PC-9 (cell line): ENCODE measurements at regions not wholly inside any gene's neighbourhood (a gene's known extent, or its start where the extent isn't known, plus 50 kb on each side); places are given as distances from the start of the nearest gene placed in this dataset.

Source experiments
- BruUV-seq: library from RNA; stranded (reverse); fragments of 400-500 nt; replicated peaks from 2 replicates; lab custom pipeline; 2021; lab: Mats Ljungman, UMichigan
- CTCF ChIA-PET: fragments of 300-600 bp; sonication (Branson Sonifier 250); formaldehyde crosslinking; loops from one replicate; lab custom pipeline; 2022; ENCODE audit warnings: antibody characterized with exemption; lab: Charles Lee
- POLR2A ChIA-PET: fragments of 300-600 bp; sonication (Branson Sonifier 250); formaldehyde crosslinking; loops from one replicate; lab custom pipeline; 2022; ENCODE audit warnings: antibody characterized with exemption; ENCODE audit not compliant: unreplicated experiment; lab: Charles Lee
- DNase-seq, 2 experiments: peaks; one replicate each; pipeline versions ENCODE4 v3.0.0 to v3.0.0-alpha.2; 2015 to 2022; ENCODE audit warnings: mixed read lengths in 1 of 2
- H2AFZ ChIP-seq: fragments of 200-600 bp; sonication (generic); 2 replicates; pipeline ENCODE4 v1.8.1; 2017; ENCODE audit warnings: antibody characterized with exemption
- H3F3A ChIP-seq: fragments of 200-600 bp; sonication (generic); 2 replicates; pipeline ENCODE4 v1.8.1; 2017; ENCODE audit warnings: antibody characterized with exemption, mild to moderate bottlenecking, low read depth; ENCODE audit not compliant: insufficient read depth
- H3K27ac ChIP-seq: fragments of 200-600 bp; sonication (generic); 2 replicates; pipeline ENCODE4 v1.6.1; 2016; ENCODE audit warnings: mixed run types
- H3K27me3 ChIP-seq: fragments of 200-600 bp; sonication (generic); 2 replicates; pipeline ENCODE4 v1.6.1; 2016; ENCODE audit warnings: low read depth, mixed run types; ENCODE audit not compliant: insufficient read depth
- H3K36me3 ChIP-seq: fragments of 200-600 bp; sonication (generic); 2 replicates; pipeline ENCODE4 v1.6.1; 2016; ENCODE audit warnings: low read depth, mixed run types
- H3K4me1 ChIP-seq: fragments of 200-600 bp; sonication (generic); replicated peaks from 2 replicates; pipeline ENCODE4 v1.6.1; 2016; ENCODE audit warnings: mixed run types; ENCODE audit not compliant: insufficient read depth
- H3K4me2 ChIP-seq: fragments of 200-600 bp; sonication (generic); 2 replicates; pipeline ENCODE4 v1.6.1; 2017; ENCODE audit warnings: mixed run types
- H3K4me3 ChIP-seq: fragments of 200-600 bp; sonication (generic); 2 replicates; pipeline ENCODE4 v1.6.1; 2016; ENCODE audit warnings: mixed run types
- H3K79me2 ChIP-seq: fragments of 200-600 bp; sonication (generic); 2 replicates; pipeline ENCODE4 v1.6.1; 2017; ENCODE audit warnings: low read depth, mixed run types
- H3K9me2 ChIP-seq: fragments of 200-600 bp; sonication (generic); 2 replicates; pipeline ENCODE4 v1.8.1; 2017; ENCODE audit warnings: mild to moderate bottlenecking; ENCODE audit not compliant: insufficient read depth
- H3K9me3 ChIP-seq: fragments of 200-600 bp; sonication (generic); 2 replicates; pipeline ENCODE4 v1.8.1; 2016; ENCODE audit warnings: low read depth; ENCODE audit not compliant: insufficient read depth
- H4K20me1 ChIP-seq: fragments of 200-600 bp; sonication (generic); 2 replicates; pipeline ENCODE4 v1.8.1; 2017; ENCODE audit not compliant: insufficient read depth
- EZH2 ChIP-seq: fragments of 200-600 bp; sonication (generic); IDR thresholded peaks from 2 replicates; pipeline ENCODE4 v1.8.0; 2017; ENCODE audit warnings: antibody characterized with exemption, low read depth
- intact Hi-C: fragments of 100-400 bp; cut with micrococcal nuclease; formaldehyde crosslinking; loops from one replicate; pipeline ENCODE4 v1.10.0; 2022; ENCODE audit not compliant: unreplicated experiment
- TF ChIP-seq, protein P1 (sequence below): fragments of 200-600 bp; sonication (generic); conservative IDR thresholded peaks from 2 replicates; pipeline ENCODE4 v1.6.1; 2017; ENCODE audit warnings: mixed run types, antibody characterized with exemption, mild to moderate bottlenecking, moderate library complexity

DNA sequence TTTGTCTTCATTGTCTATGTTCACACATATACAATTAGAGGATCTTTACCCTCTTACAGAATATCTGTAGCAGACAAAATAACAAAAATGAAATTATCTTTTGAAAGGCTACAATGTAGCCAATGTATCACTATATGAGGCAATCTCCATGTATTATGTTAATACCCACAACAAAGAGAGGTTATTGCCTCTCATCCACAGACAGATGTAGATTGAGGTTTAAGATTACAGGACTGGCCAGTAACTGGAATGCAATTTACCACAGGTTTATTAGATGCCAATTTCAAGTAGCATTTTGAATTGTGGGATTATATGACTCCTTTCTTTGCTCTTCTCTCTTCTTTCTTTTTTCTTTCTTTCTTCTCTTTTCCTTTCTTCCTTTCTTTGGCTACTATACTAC, 242.6 kb downstream of the ANKRD50 start:
- Histone ChIP-seq H3K9me3 (0 out of 2 replicates have a peak, but pooled peaks cover 6% of the 10 kb centered on the region), H2AFZ (no peak overlapping the region), H3K4me3 (no peak overlapping the region), H3K9me2 (0 out of 2 replicates have a peak, but pooled peaks cover 5% of the 10 kb centered on the region), H3K36me3 (no peaks in the 10 kb centered on the region), H3F3A (no peaks in the 10 kb centered on the region), H3K4me2 (no peak overlapping the region), H3K27me3 (no peaks in the 10 kb centered on the region), H4K20me1 (no peaks in the 10 kb centered on the region), H3K4me1 (no peaks in the 10 kb centered on the region), H3K27ac (no peak overlapping the region), H3K79me2 (no peaks in the 10 kb centered on the region)
- DNase-seq = no peak
- intact Hi-C loops = no loop called here
- ChIA-PET POLR2A (no interaction called here), CTCF (no interaction called here)
- BruUV-seq = no TSS peak
- TF ChIP-seq EZH2 = no peak
- TF ChIP-seq, protein P1, sequence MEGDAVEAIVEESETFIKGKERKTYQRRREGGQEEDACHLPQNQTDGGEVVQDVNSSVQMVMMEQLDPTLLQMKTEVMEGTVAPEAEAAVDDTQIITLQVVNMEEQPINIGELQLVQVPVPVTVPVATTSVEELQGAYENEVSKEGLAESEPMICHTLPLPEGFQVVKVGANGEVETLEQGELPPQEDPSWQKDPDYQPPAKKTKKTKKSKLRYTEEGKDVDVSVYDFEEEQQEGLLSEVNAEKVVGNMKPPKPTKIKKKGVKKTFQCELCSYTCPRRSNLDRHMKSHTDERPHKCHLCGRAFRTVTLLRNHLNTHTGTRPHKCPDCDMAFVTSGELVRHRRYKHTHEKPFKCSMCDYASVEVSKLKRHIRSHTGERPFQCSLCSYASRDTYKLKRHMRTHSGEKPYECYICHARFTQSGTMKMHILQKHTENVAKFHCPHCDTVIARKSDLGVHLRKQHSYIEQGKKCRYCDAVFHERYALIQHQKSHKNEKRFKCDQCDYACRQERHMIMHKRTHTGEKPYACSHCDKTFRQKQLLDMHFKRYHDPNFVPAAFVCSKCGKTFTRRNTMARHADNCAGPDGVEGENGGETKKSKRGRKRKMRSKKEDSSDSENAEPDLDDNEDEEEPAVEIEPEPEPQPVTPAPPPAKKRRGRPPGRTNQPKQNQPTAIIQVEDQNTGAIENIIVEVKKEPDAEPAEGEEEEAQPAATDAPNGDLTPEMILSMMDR = no peak

DNA sequence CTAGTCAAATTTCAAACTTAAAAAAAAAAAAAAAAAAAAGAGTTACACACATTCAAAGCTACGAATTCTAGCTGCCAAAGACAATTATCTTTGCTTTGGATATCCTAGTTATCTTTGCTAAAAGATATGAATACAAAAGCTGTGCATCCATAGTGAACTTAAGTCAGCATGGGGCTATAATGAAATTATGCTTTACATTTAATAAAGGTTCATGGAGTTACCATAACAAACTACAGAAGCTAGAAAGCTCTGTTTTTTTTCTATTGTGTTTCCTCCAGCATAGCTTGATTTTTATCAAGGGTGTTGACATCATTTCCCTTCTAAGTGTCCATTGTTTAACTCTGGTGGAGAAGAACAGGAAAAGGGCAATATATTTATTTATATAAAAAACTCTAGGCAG, 234.1 kb downstream of the ANKRD50 start:
- Histone ChIP-seq H3K27me3 (no peaks in the 10 kb centered on the region), H3K9me3 (no peaks in the 10 kb centered on the region), H2AFZ (no peak overlapping the region), H4K20me1 (no peaks in the 10 kb centered on the region), H3K27ac (no peak overlapping the region), H3F3A (no peaks in the 10 kb centered on the region), H3K36me3 (no peaks in the 10 kb centered on the region), H3K4me1 (no peaks in the 10 kb centered on the region), H3K4me3 (no peak overlapping the region), H3K79me2 (no peaks in the 10 kb centered on the region), H3K9me2 (no peaks in the 10 kb centered on the region), H3K4me2 (no peak overlapping the region)
- BruUV-seq = no TSS peak
- TF ChIP-seq EZH2 = no peak
- TF ChIP-seq, protein P1 = no peak
- CTCF ChIA-PET = interaction anchor here (0.6 kb wide), 1 partner anchor 91 kb away, joined by 5 read pairs; no protein-coding TSS in a partner anchor
- intact Hi-C loops = no loop called here
- no peak for DNase-seq
- POLR2A ChIA-PET = interaction anchor here (0.6 to 0.7 kb wide), 3 partner anchors 120 to 562 kb away, joined by 4 to 28 read pairs (median 7); no protein-coding TSS in a partner anchor

DNA sequence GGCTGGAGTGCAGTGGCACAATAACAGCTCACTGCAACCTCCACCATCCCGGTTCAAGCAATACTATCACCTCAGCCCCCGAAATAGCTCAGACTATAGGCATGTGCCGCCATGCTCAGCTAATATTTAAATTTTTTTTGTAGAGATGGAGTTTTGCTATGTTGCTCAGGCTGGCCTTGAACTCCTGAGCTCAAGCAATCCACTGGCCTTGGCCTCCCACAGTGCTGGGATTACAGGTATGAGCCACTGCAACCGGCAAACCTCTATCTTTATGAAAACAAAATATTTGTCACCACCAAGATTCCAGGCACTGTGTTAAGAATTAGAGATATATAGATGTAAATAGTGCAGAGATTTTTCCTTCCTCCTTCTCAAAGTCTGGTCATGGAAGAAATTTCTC, 232.5 kb downstream of the ANKRD50 start:
- no peak for TF ChIP-seq EZH2
- TF ChIP-seq, protein P1 = no peak
- no peak overlapping the region for H3K4me2 ChIP-seq
- ChIA-PET CTCF (no interaction called here), POLR2A (no interaction called here)
- no peaks in the 10 kb centered on the region for H3K79me2 ChIP-seq
- intact Hi-C loops = no loop called here
- H3K27ac ChIP-seq = no peak overlapping the region
- no peak for DNase-seq
- no peak overlapping the region for H2AFZ ChIP-seq
- no peak overlapping the region for H3K4me3 ChIP-seq
- no peaks in the 10 kb centered on the region for H3K9me2 ChIP-seq
- no peaks in the 10 kb centered on the region for H3F3A ChIP-seq
- no peaks in the 10 kb centered on the region for H3K4me1 ChIP-seq
- no peaks in the 10 kb centered on the region for H3K27me3 ChIP-seq
- BruUV-seq = no TSS peak
- no peaks in the 10 kb centered on the region for H3K9me3 ChIP-seq
- no peaks in the 10 kb centered on the region for H4K20me1 ChIP-seq
- no peaks in the 10 kb centered on the region for H3K36me3 ChIP-seq
